Right cardiac atrium (tissue), 5 donors: ENCODE measurements at regions not wholly inside any gene's neighbourhood (a gene's known extent, or its start where the extent isn't known, plus 50 kb on each side); places are given as distances from the start of the nearest gene placed in this dataset.

ENCODE experiments used
- ATAC-seq, 2 donors: fragments of 200-7000 bp; cut with Tn5 transposase; one replicate each; pipeline versions ENCODE4 v1.8.0 to v1.9.1; 2020; ENCODE audit warnings: moderate library complexity in 2 of 2, mild to moderate bottlenecking in 1 of 2
- DNase-seq, 3 donors: peaks; one replicate each; pipeline ENCODE4 v3.0.0-alpha.2; 2020
- H3K27ac ChIP-seq: one replicate; pipeline ENCODE4 v1.5.1; 2013; ENCODE audit warnings: mild to moderate bottlenecking, low read length, control low read depth, moderate library complexity
- H3K27me3 ChIP-seq: one replicate; pipeline ENCODE4 v1.6.1; 2013; ENCODE audit not compliant: control insufficient read depth, insufficient read depth
- H3K4me1 ChIP-seq: one replicate; pipeline ENCODE4 v1.6.1; 2013; ENCODE audit warnings: low read length; ENCODE audit not compliant: control insufficient read depth, insufficient read depth
- H3K4me3 ChIP-seq: one replicate; pipeline ENCODE4 v1.5.1; 2013; ENCODE audit warnings: low read length, control low read depth
- H3K9me3 ChIP-seq: one replicate; pipeline ENCODE4 v1.6.1; 2013; ENCODE audit warnings: low read length; ENCODE audit not compliant: control insufficient read depth
- WGBS: extraction: QIAGEN DNeasy Blood & Tissue Kit; methylation state at CpG from one replicate; pipeline ENCODE4 v1.1.7; 2013; 5-methylcytosine and 5-hydroxymethylcytosine counted together
- intact Hi-C, 4 donors: fragments of 100-400 bp; cut with DNase I; formaldehyde crosslinking; loops; one replicate each; pipeline versions ENCODE4 v1.11.0 to v1.14.0; 2022 to 2023
- donor health status: healthy with polysubstance abuse.
- donor health status: DM: no; HTN: yes; CAD: no.
- donor health status: DM: no; HTN: no; CAD: no.
- donor health status: DM: no; HTN: yes; CAD: no; lungs with severe emphysema.
- donor health status: DM: yes; HTN: yes; CAD: no.

GRCh38 chr9:109729513-109729912, 50.5 kb upstream of the PALM2AKAP2 start:
- no peaks in the 10 kb centered on the region for H3K9me3 ChIP-seq
- intact Hi-C loops: no loop called here
- 67% methylated on average over 2 of the region's 2 CpGs for WGBS
- H3K27ac ChIP-seq: no peak overlapping the region
- no peaks in the 10 kb centered on the region for H3K27me3 ChIP-seq
- H3K4me3 ChIP-seq: no peak overlapping the region
- DNase-seq: no peak
- ATAC-seq: no peak
- no peaks in the 10 kb centered on the region for H3K4me1 ChIP-seq
